Effector CD4-positive, alpha-beta T cell (primary cell): ENCODE measurements at regions not wholly inside any gene's neighbourhood (a gene's known extent, or its start where the extent isn't known, plus 50 kb on each side); places are given as distances from the start of the nearest gene placed in this dataset.
"Not testable (repeated sequence)": the region's sequence is repeated elsewhere in the genome, so short reads cannot be mapped to it uniquely, and the experiment has no call there.

ENCODE experiments used
- DNase-seq: peaks from one replicate; pipeline ENCODE4 v3.0.0-alpha.2; 2020

GRCh38 chr6:85005494-85005893 is 241.1 kb upstream of the TBX18 start:
- no peak for DNase-seq

- DNase-seq, result no peak
These were observed 240.1 kb upstream of the TBX18 start for GRCh38 chr6:85004361-85004995.

- DNase-seq, result no peak
These were observed 238.4 kb upstream of the TBX18 start for GRCh38 chr6:85002847-85003246.

GRCh38 chr6:85000001-85000400 is 235.6 kb upstream of the TBX18 start:
- no peak for DNase-seq

GRCh38 chr6:84998223-84998622 is 233.8 kb upstream of the TBX18 start:
- DNase-seq, result no peak

- not testable (repeated sequence) for DNase-seq
These were observed 224.4 kb upstream of the TBX18 start for GRCh38 chr6:84988766-84989165.

- DNase-seq, result not testable (repeated sequence)
These were observed 221.1 kb upstream of the TBX18 start for GRCh38 chr6:84985490-84985889.

GRCh38 chr6:84979541-84979940 is 215.1 kb upstream of the TBX18 start:
- no peak for DNase-seq

- no peak for DNase-seq
These were observed 212.9 kb upstream of the TBX18 start for GRCh38 chr6:84977363-84977705.

GRCh38 chr6:84976526-84977362 is 212.3 kb upstream of the TBX18 start:
- no peak for DNase-seq

GRCh38 chr6:84975316-84975715 is 210.9 kb upstream of the TBX18 start:
- DNase-seq, result no peak

- DNase-seq, result no peak
These were observed 209.2 kb upstream of the TBX18 start for GRCh38 chr6:84973606-84974005.

GRCh38 chr6:84967965-84968364 is 203.6 kb upstream of the TBX18 start:
- no peak for DNase-seq

- DNase-seq, result no peak
These were observed 203.0 kb upstream of the TBX18 start for GRCh38 chr6:84967389-84967788.

GRCh38 chr6:84953111-84953755 is 188.8 kb upstream of the TBX18 start:
- DNase-seq, result no peak

GRCh38 chr6:84944926-84945325 is 180.5 kb upstream of the TBX18 start:
- not testable (repeated sequence) for DNase-seq

- no peak for DNase-seq
These were observed 179.5 kb upstream of the TBX18 start for GRCh38 chr6:84943905-84944304.

GRCh38 chr6:84941609-84942008 is 177.2 kb upstream of the TBX18 start:
- not testable (repeated sequence) for DNase-seq

GRCh38 chr6:84929212-84929611 is 164.8 kb upstream of the TBX18 start:
- no peak for DNase-seq

GRCh38 chr6:84927551-84927950 is 163.2 kb upstream of the TBX18 start:
- no peak for DNase-seq

GRCh38 chr6:84926189-84927155 is 162.1 kb upstream of the TBX18 start:
- no peak for DNase-seq

GRCh38 chr6:84921891-84922290 is 157.5 kb upstream of the TBX18 start:
- DNase-seq, result no peak

GRCh38 chr6:84920021-84920420 is 155.6 kb upstream of the TBX18 start:
- no peak for DNase-seq
